ENCODE measurements at regions not wholly inside any gene's neighbourhood (a gene's known extent, or its start where the extent isn't known, plus 50 kb on each side); places are given as distances from the start of the nearest gene placed in this dataset.
A peak's percentile ranks its signal among the peaks of the same experiment; 100 is the strongest.

DNA sequence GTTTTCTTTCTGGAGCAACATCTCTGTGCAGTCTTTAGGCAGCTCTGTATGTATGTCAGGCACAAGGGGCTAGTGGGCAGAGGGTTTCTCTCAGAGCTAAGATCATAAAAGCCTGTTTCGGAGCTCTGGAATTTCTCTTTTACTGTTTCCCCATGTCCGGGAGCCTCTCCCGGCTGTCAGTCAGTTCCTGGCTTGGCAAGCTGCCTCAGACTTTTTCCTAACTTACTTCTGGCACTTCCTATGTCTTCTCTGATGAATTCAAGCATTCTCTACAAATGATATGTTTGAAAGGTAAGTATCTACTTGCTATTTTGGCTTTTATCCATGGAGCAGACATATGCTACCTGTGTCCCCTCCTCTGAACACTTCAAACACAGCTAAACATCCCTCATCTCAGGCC lies 129.3 kb upstream of the PGRMC2 start:
- CTCF ChIA-PET: interaction anchor here (1.5 kb wide), 1 partner anchor 11 kb away, joined by 5 read pairs; no protein-coding TSS in a partner anchor
- Mint-ChIP-seq H3K4me3 (no peak overlapping the region), H3K9me3 (0 out of 2 replicates have a peak, but pooled peaks cover 3% of the 10 kb centered on the region), H3K27ac (no peak overlapping the region), H3K4me1 (peaks cover 11% of the 10 kb centered on the region), H3K36me3 (no peaks in the 10 kb centered on the region), H3K27me3 (ENCODE audit: low read depth) (no peaks in the 10 kb centered on the region)
- ATAC-seq (no peak), DNase-seq (ENCODE audit: low spot score) (no peak)
- POLR2A ChIA-PET: no interaction called here
- TF ChIP-seq, protein P1, sequence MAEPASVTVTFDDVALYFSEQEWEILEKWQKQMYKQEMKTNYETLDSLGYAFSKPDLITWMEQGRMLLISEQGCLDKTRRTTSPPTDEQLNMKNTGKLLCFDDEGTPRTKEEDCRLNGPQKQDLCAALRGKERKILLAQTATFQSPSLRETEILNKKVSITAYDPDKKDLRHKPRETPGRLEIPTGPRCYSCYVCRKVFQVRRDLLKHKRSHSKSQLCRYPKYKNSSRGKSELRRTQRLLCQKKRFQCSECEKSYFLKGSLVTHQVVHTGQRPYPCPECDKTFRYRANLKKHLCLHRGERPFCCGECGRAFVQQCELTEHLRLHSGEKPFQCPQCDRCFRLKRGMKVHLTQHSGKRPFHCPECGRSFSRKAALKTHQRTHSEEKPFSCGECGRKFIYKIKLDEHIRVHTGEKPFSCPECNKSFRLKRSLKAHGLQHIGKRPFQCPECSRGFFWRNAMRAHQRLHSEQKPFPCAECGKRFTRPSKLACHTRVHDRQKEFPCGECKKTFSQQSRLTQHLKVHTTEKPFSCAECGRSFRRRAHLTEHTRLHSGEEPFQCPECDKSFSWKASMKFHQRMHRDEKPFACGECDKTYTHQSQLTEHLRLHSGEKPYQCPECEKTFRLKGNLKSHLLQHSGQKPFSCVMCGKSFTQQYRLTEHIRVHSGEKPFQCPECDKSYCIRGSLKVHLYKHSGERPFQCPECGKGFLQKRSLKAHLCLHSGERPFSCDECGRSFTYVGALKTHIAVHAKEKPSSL (CRISPR knock-in tag; conservative IDR thresholded peaks at IDR 0.05): no peak
- no peak for TF ChIP-seq GRHL2 (CRISPR knock-in tag; IDR thresholded peaks at IDR 0.05; ENCODE audit: insufficient replicate concordance, severe bottlenecking)
- TF ChIP-seq, protein P2, sequence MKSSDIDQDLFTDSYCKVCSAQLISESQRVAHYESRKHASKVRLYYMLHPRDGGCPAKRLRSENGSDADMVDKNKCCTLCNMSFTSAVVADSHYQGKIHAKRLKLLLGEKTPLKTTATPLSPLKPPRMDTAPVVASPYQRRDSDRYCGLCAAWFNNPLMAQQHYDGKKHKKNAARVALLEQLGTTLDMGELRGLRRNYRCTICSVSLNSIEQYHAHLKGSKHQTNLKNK (CRISPR knock-in tag; IDR thresholded peaks at IDR 0.05): no peak
- TF ChIP-seq, protein P3, sequence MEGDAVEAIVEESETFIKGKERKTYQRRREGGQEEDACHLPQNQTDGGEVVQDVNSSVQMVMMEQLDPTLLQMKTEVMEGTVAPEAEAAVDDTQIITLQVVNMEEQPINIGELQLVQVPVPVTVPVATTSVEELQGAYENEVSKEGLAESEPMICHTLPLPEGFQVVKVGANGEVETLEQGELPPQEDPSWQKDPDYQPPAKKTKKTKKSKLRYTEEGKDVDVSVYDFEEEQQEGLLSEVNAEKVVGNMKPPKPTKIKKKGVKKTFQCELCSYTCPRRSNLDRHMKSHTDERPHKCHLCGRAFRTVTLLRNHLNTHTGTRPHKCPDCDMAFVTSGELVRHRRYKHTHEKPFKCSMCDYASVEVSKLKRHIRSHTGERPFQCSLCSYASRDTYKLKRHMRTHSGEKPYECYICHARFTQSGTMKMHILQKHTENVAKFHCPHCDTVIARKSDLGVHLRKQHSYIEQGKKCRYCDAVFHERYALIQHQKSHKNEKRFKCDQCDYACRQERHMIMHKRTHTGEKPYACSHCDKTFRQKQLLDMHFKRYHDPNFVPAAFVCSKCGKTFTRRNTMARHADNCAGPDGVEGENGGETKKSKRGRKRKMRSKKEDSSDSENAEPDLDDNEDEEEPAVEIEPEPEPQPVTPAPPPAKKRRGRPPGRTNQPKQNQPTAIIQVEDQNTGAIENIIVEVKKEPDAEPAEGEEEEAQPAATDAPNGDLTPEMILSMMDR (IDR thresholded peaks at IDR 0.05): no peak
- TF ChIP-seq SP1 (CRISPR knock-in tag; conservative IDR thresholded peaks at IDR 0.05): no peak
- no peak for TF ChIP-seq ZNF138 (CRISPR knock-in tag; conservative IDR thresholded peaks at IDR 0.05)
- TF ChIP-seq, protein P4, sequence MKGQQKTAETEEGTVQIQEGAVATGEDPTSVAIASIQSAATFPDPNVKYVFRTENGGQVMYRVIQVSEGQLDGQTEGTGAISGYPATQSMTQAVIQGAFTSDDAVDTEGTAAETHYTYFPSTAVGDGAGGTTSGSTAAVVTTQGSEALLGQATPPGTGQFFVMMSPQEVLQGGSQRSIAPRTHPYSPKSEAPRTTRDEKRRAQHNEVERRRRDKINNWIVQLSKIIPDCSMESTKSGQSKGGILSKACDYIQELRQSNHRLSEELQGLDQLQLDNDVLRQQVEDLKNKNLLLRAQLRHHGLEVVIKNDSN (CRISPR knock-in tag; IDR thresholded peaks at IDR 0.05): no peak
- no peak for TF ChIP-seq ZBTB21 (CRISPR knock-in tag; IDR thresholded peaks at IDR 0.05; ENCODE audit: borderline replicate concordance)
- no peak for TF ChIP-seq PRRX2 (CRISPR knock-in tag; IDR thresholded peaks at IDR 0.05)
- no peak for TF ChIP-seq FOXP1 (CRISPR knock-in tag; IDR thresholded peaks at IDR 0.05; ENCODE audit: borderline replicate concordance)
- TF ChIP-seq SOX15 (CRISPR knock-in tag; IDR thresholded peaks at IDR 0.05): no peak
- no peak for TF ChIP-seq NFYB (CRISPR knock-in tag; conservative IDR thresholded peaks at IDR 0.05; ENCODE audit: low read depth)
- TF ChIP-seq, protein P5, sequence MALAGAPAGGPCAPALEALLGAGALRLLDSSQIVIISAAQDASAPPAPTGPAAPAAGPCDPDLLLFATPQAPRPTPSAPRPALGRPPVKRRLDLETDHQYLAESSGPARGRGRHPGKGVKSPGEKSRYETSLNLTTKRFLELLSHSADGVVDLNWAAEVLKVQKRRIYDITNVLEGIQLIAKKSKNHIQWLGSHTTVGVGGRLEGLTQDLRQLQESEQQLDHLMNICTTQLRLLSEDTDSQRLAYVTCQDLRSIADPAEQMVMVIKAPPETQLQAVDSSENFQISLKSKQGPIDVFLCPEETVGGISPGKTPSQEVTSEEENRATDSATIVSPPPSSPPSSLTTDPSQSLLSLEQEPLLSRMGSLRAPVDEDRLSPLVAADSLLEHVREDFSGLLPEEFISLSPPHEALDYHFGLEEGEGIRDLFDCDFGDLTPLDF (CRISPR knock-in tag; IDR thresholded peaks at IDR 0.05): no peak
- TF ChIP-seq TEAD1 (CRISPR knock-in tag; IDR thresholded peaks at IDR 0.05): no peak

DNA sequence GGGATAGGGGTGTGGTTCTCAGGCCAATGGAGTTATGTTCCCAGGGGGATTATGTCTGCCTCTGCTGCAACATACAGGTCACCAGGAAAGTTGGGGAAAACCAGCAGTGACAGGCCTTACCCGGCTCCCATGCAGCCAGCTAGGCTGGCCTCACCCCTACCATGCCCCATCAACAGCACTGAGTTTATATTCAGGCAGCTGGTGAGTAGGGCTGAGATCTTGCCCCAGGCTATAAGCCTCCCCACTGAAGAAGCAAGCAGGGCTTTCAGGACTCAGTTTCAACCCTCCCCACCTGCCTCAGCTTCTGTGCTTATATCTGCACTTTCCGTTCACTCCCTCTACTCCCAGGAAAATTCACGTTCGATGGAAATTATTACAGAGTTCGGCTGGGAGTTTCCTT lies 122.4 kb upstream of the PGRMC2 start:
- CTCF ChIA-PET: no interaction called here
- Mint-ChIP-seq H3K9me3 (peaks cover 21% of the 10 kb centered on the region), H3K4me3 (no peak overlapping the region), H3K27me3 (ENCODE audit: low read depth) (no peaks in the 10 kb centered on the region), H3K36me3 (no peaks in the 10 kb centered on the region), H3K27ac (no peak overlapping the region), H3K4me1 (no peaks in the 10 kb centered on the region)
- DNase-seq (ENCODE audit: low spot score) (no peak), ATAC-seq (peak; percentile 48)
- TF ChIP-seq JAZF1 (CRISPR knock-in tag; IDR thresholded peaks at IDR 0.05) (no peak), KAT7 (CRISPR knock-in tag; IDR thresholded peaks at IDR 0.05; ENCODE audit: borderline replicate concordance) (no peak), ZNF219 (CRISPR knock-in tag; IDR thresholded peaks at IDR 0.05; ENCODE audit: borderline replicate concordance) (no peak), ZNF423 (CRISPR knock-in tag; IDR thresholded peaks at IDR 0.05) (no peak)
- POLR2A ChIA-PET: no interaction called here

DNA sequence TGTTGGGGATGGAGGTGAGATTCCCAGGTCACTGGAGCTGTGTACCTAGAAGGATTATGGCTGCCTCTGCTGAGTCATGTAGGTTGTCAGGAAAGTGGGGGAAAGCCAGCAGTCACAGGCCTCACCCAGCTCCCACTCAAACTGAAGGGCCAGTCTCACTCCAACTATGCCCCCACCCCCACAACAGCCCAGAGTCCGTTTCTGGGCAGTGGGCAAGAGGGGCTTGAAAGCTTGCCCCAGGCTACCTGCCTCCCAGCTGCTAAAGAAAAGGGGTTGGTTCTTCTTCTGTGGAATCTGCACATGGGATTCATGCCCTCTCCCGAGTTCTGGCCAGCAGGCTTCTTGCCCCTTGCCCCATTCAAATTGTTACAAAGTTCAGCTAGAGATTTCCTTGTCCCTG lies 116.0 kb upstream of the PGRMC2 start:
- Mint-ChIP-seq H3K4me1 (no peaks in the 10 kb centered on the region), H3K9me3 (peaks cover 32% of the 10 kb centered on the region), H3K4me3 (no peak overlapping the region), H3K36me3 (peaks cover 9% of the 10 kb centered on the region; the same call in 1 of the 2 replicates), H3K27ac (no peak overlapping the region), H3K27me3 (ENCODE audit: low read depth) (peaks cover 2% of the 10 kb centered on the region; the same call in 1 of the 2 replicates)
- ATAC-seq (no peak), DNase-seq (ENCODE audit: low spot score) (no peak)
- no peak for TF ChIP-seq ETV6 (CRISPR knock-in tag; IDR thresholded peaks at IDR 0.05)
- TF ChIP-seq, protein P6, sequence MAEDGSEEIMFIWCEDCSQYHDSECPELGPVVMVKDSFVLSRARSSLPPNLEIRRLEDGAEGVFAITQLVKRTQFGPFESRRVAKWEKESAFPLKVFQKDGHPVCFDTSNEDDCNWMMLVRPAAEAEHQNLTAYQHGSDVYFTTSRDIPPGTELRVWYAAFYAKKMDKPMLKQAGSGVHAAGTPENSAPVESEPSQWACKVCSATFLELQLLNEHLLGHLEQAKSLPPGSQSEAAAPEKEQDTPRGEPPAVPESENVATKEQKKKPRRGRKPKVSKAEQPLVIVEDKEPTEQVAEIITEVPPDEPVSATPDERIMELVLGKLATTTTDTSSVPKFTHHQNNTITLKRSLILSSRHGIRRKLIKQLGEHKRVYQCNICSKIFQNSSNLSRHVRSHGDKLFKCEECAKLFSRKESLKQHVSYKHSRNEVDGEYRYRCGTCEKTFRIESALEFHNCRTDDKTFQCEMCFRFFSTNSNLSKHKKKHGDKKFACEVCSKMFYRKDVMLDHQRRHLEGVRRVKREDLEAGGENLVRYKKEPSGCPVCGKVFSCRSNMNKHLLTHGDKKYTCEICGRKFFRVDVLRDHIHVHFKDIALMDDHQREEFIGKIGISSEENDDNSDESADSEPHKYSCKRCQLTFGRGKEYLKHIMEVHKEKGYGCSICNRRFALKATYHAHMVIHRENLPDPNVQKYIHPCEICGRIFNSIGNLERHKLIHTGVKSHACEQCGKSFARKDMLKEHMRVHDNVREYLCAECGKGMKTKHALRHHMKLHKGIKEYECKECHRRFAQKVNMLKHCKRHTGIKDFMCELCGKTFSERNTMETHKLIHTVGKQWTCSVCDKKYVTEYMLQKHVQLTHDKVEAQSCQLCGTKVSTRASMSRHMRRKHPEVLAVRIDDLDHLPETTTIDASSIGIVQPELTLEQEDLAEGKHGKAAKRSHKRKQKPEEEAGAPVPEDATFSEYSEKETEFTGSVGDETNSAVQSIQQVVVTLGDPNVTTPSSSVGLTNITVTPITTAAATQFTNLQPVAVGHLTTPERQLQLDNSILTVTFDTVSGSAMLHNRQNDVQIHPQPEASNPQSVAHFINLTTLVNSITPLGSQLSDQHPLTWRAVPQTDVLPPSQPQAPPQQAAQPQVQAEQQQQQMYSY (CRISPR knock-in tag; IDR thresholded peaks at IDR 0.05): no peak
- TF ChIP-seq, protein P7, sequence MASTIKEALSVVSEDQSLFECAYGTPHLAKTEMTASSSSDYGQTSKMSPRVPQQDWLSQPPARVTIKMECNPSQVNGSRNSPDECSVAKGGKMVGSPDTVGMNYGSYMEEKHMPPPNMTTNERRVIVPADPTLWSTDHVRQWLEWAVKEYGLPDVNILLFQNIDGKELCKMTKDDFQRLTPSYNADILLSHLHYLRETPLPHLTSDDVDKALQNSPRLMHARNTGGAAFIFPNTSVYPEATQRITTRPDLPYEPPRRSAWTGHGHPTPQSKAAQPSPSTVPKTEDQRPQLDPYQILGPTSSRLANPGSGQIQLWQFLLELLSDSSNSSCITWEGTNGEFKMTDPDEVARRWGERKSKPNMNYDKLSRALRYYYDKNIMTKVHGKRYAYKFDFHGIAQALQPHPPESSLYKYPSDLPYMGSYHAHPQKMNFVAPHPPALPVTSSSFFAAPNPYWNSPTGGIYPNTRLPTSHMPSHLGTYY (CRISPR knock-in tag; IDR thresholded peaks at IDR 0.05): no peak
- CTCF ChIA-PET: no interaction called here
- POLR2A ChIA-PET: no interaction called here
